ENCODE measurements at regions not wholly inside any gene's neighbourhood (a gene's known extent, or its start where the extent isn't known, plus 50 kb on each side); places are given as distances from the start of the nearest gene placed in this dataset.
A peak's percentile ranks its signal among the peaks of the same experiment; 100 is the strongest.
"Not testable (repeated sequence)": the region's sequence is repeated elsewhere in the genome, so short reads cannot be mapped to it uniquely, and the experiment has no call there.

- H3K9me3 ChIP-seq: no peaks in the 10 kb centered on the region
- H3K4me1 ChIP-seq: no peaks in the 10 kb centered on the region
- no peak for DNase-seq
- no peaks in the 10 kb centered on the region for H3K27me3 ChIP-seq
- H3K4me3 ChIP-seq: no peak overlapping the region
- H3K27ac ChIP-seq: no peak overlapping the region
- intact Hi-C loops (cut with DNase I; ENCODE audit: low total_unique reads): no loop called here
- no peaks in the 10 kb centered on the region for H3K36me3 ChIP-seq (ENCODE audit: low read depth, missing control alignments)
- no peak for TF ChIP-seq CTCF (IDR thresholded peaks at IDR 0.05)
- TF ChIP-seq POLR2A (IDR thresholded peaks at IDR 0.05): no peak
- 76 to 83% methylated on average over 2 of the region's 2 CpGs for WGBS, 2 donors
Observed at GRCh38 chr1:68814067-68814466, 317.2 kb upstream of the DEPDC1 start.

- Histone ChIP-seq H3K9me3 (no peaks in the 10 kb centered on the region), H3K27ac (no peak overlapping the region), H3K36me3 (ENCODE audit: low read depth, missing control alignments) (no peaks in the 10 kb centered on the region), H3K4me1 (no peaks in the 10 kb centered on the region), H3K27me3 (no peaks in the 10 kb centered on the region), H3K4me3 (no peak overlapping the region)
- no peak for DNase-seq
- intact Hi-C loops (cut with DNase I; ENCODE audit: low total_unique reads): no loop called here
- no peak for TF ChIP-seq CTCF (IDR thresholded peaks at IDR 0.05)
- no peak for TF ChIP-seq POLR2A (IDR thresholded peaks at IDR 0.05)
- whole genome bisulfite sequencing, 2 donors: 67 to 76% methylated on average over 1 of the region's 1 CpG
Observed at GRCh38 chr1:68815632-68816031, 318.8 kb upstream of the DEPDC1 start.

GRCh38 chr1:68817505-68818210 lies 320.8 kb upstream of the DEPDC1 start:
- H3K36me3 ChIP-seq (ENCODE audit: low read depth, missing control alignments); intact Hi-C loops (cut with DNase I; ENCODE audit: low total_unique reads); H3K27me3 ChIP-seq; H3K9me3 ChIP-seq; H3K27ac ChIP-seq; H3K4me1 ChIP-seq: not testable (repeated sequence)
- DNase-seq: peak; percentile 15
- WGBS, 2 donors: 45 to 90% methylated on average over 14 to 36 of the region's 49 CpGs
- H3K4me3 ChIP-seq: peak overlapping the region; percentile 31 to 47

GRCh38 chr1:68819190-68819829 lies 322.4 kb upstream of the DEPDC1 start:
- 55 to 58% methylated on average over 4 of the region's 4 CpGs for WGBS, 2 donors
- Histone ChIP-seq H3K27ac (no peak overlapping the region), H3K9me3 (no peaks in the 10 kb centered on the region), H3K36me3 (ENCODE audit: low read depth, missing control alignments) (no peaks in the 10 kb centered on the region), H3K4me3 (peak overlapping the region in 1 of 2 donors; percentile 47), H3K27me3 (no peaks in the 10 kb centered on the region), H3K4me1 (no peaks in the 10 kb centered on the region)
- intact Hi-C loops (cut with DNase I; ENCODE audit: low total_unique reads): no loop called here
- DNase-seq: peak; percentile 13
- no peak for TF ChIP-seq POLR2A (IDR thresholded peaks at IDR 0.05)
- peak; percentile 24 to 38 (median 30) for TF ChIP-seq CTCF (IDR thresholded peaks at IDR 0.05)

GRCh38 chr1:68820151-68820550 lies 323.3 kb upstream of the DEPDC1 start:
- TF ChIP-seq POLR2A (IDR thresholded peaks at IDR 0.05) (no peak), CTCF (IDR thresholded peaks at IDR 0.05) (no peak)
- 21 to 28% methylated on average over 1 of the region's 1 CpG for WGBS, 2 donors
- H3K4me3 ChIP-seq: no peak overlapping the region
- H3K9me3 ChIP-seq: no peaks in the 10 kb centered on the region
- H3K27me3 ChIP-seq: no peaks in the 10 kb centered on the region
- no peak for DNase-seq
- no peaks in the 10 kb centered on the region for H3K4me1 ChIP-seq
- no peaks in the 10 kb centered on the region for H3K36me3 ChIP-seq (ENCODE audit: low read depth, missing control alignments)
- no peak overlapping the region for H3K27ac ChIP-seq
- intact Hi-C loops (cut with DNase I; ENCODE audit: low total_unique reads): no loop called here
